ENCODE measurements at regions not wholly inside any gene's neighbourhood (a gene's known extent, or its start where the extent isn't known, plus 50 kb on each side); places are given as distances from the start of the nearest gene placed in this dataset.

DNA sequence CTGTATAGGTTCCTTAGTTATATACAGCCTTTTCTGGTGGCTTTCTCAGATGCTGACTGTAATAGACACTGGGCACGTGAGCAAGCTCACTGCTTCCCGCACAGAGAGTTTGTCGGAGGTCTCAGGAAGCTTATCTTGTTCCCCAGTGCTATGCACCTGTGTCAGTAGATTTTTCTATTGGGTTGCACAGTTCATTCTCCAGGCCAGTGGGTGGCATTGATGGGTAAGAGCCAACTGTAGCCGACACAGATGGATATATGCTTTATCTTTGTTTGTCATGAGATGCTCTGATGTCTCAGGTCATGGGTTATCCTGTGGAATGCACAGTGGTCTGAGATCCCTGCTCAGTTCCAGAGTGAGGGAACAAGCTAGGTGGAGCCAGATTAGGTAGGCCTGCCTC lies 293.0 kb downstream of the GRB14 start:
- Histone ChIP-seq H3K4me1 (no peaks in the 10 kb centered on the region), H3K27ac (no peak overlapping the region), H3K27me3 (no peaks in the 10 kb centered on the region), H3K9me3 (peaks cover 8% of the 10 kb centered on the region), H3K4me3 (no peak overlapping the region), H3K36me3 (no peaks in the 10 kb centered on the region)
- no peak for TF ChIP-seq POLR2AphosphoS5 (IDR thresholded peaks at IDR 0.05)
- TF ChIP-seq POLR2A (IDR thresholded peaks at IDR 0.05), result no peak
- TF ChIP-seq EP300 (IDR thresholded peaks at IDR 0.05), result no peak
- TF ChIP-seq, protein P1, sequence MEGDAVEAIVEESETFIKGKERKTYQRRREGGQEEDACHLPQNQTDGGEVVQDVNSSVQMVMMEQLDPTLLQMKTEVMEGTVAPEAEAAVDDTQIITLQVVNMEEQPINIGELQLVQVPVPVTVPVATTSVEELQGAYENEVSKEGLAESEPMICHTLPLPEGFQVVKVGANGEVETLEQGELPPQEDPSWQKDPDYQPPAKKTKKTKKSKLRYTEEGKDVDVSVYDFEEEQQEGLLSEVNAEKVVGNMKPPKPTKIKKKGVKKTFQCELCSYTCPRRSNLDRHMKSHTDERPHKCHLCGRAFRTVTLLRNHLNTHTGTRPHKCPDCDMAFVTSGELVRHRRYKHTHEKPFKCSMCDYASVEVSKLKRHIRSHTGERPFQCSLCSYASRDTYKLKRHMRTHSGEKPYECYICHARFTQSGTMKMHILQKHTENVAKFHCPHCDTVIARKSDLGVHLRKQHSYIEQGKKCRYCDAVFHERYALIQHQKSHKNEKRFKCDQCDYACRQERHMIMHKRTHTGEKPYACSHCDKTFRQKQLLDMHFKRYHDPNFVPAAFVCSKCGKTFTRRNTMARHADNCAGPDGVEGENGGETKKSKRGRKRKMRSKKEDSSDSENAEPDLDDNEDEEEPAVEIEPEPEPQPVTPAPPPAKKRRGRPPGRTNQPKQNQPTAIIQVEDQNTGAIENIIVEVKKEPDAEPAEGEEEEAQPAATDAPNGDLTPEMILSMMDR (IDR thresholded peaks at IDR 0.05), result no peak
- 80% methylated on average over 4 of the region's 4 CpGs for WGBS
- no peak for DNase-seq (ENCODE audit: low spot score in 2 of 2)

DNA sequence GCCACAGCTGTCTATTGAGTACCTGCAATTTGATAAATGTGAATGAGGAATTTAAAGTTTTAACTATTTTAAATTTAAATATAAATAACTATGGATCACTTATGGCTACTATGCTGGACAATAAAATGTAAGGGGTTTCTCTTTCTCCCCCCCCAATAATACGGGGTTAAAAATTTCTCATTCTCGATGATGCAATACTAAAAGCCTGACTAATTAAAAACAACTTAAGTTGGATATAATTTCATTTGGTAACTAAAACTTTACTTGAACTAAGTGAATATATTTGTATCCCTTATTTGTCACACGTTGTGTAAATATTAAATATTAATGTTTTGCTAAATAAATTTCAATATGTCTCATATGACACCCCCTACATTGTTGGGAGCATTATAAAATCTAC lies 297.3 kb downstream of the GRB14 start:
- no peaks in the 10 kb centered on the region for H3K36me3 ChIP-seq
- no peak overlapping the region for H3K27ac ChIP-seq
- H3K27me3 ChIP-seq, result no peaks in the 10 kb centered on the region
- DNase-seq (ENCODE audit: low spot score in 2 of 2), result no peak
- no peak overlapping the region for H3K4me3 ChIP-seq
- no peaks in the 10 kb centered on the region for H3K4me1 ChIP-seq
- 82% methylated on average over 3 of the region's 3 CpGs for WGBS
- H3K9me3 ChIP-seq, result peaks cover 3% of the 10 kb centered on the region
- TF ChIP-seq POLR2A (IDR thresholded peaks at IDR 0.05) (no peak), POLR2AphosphoS5 (IDR thresholded peaks at IDR 0.05) (no peak), EP300 (IDR thresholded peaks at IDR 0.05) (no peak)
- TF ChIP-seq, protein P1 (IDR thresholded peaks at IDR 0.05), result no peak

DNA sequence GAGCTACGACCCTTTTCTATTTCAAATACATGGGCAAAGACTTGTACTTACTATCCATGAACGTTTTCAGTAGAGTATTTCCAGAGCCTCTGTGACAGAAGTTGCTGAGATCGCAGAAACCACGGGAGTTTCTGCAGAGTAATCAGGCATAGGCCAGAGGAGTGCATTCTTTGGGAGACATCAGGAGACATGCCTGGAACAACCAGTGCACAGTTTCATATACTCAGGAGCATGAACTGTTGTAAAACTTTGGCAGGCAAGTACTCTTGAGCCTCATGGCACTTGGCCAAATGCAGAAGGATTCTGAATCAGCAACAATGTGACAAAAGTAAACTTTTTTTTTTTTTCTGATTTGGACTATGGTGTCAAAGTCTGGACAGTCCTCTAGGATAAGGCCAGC lies 307.1 kb downstream of the GRB14 start:
- H3K4me1 ChIP-seq, result no peaks in the 10 kb centered on the region
- no peaks in the 10 kb centered on the region for H3K27me3 ChIP-seq
- TF ChIP-seq EP300 (IDR thresholded peaks at IDR 0.05) (no peak), POLR2A (IDR thresholded peaks at IDR 0.05) (no peak), POLR2AphosphoS5 (IDR thresholded peaks at IDR 0.05) (no peak)
- TF ChIP-seq, protein P1 (IDR thresholded peaks at IDR 0.05), result no peak
- 57% methylated on average over 4 of the region's 4 CpGs for WGBS
- DNase-seq (ENCODE audit: low spot score in 2 of 2), result no peak
- no peaks in the 10 kb centered on the region for H3K9me3 ChIP-seq
- no peaks in the 10 kb centered on the region for H3K36me3 ChIP-seq
- H3K27ac ChIP-seq, result no peak overlapping the region
- no peak overlapping the region for H3K4me3 ChIP-seq

DNA sequence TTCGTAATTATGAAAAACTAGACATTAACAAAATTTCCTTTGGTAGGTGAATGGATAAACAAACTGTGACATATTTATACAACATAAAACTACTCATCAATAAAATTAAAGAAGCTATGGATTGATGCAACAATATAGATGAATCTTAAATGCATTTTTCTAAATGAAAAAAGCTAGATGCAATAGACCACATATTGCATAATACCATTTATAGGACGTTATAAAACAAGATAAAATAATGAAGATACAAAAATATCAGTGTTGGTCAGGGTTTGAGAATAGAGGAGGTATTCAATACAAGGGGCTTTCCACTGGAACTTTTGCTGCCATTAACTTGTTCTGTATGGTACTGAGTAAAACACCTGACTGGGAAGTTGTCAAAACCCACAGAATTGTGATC lies 314.4 kb downstream of the GRB14 start:
- TF ChIP-seq POLR2A (IDR thresholded peaks at IDR 0.05) (no peak), POLR2AphosphoS5 (IDR thresholded peaks at IDR 0.05) (no peak), EP300 (IDR thresholded peaks at IDR 0.05) (no peak)
- TF ChIP-seq, protein P1 (IDR thresholded peaks at IDR 0.05), result no peak
- no peak for DNase-seq (ENCODE audit: low spot score in 2 of 2)
- H3K9me3 ChIP-seq, result no peaks in the 10 kb centered on the region
- 79% methylated on average over 2 of the region's 2 CpGs for WGBS
- H3K27me3 ChIP-seq, result no peaks in the 10 kb centered on the region
- no peak overlapping the region for H3K27ac ChIP-seq
- no peak overlapping the region for H3K4me3 ChIP-seq
- H3K36me3 ChIP-seq, result no peaks in the 10 kb centered on the region
- no peaks in the 10 kb centered on the region for H3K4me1 ChIP-seq

DNA sequence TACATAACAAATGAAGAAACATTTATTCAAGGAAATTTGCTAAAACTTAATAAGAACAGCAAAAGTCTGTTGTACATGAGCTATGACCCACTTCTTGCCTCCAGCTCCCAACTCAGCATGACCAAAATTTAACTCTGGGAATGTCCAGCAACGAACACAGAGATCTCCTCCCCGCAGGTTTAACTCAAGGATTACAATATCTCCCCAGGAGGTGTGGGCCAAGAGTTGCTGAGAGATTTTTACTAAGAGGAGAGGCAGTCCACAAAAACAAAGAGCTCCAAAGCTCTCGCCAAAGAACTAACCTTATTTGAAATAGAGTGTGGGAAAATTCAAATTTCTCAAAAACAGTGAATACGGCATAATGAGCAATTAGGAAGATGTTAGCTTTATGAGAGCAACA lies 318.5 kb downstream of the GRB14 start:
- H3K27me3 ChIP-seq, result no peaks in the 10 kb centered on the region
- DNase-seq (ENCODE audit: low spot score in 2 of 2), result no peak
- H3K36me3 ChIP-seq, result no peaks in the 10 kb centered on the region
- H3K4me1 ChIP-seq, result no peaks in the 10 kb centered on the region
- TF ChIP-seq, protein P1 (IDR thresholded peaks at IDR 0.05), result no peak
- TF ChIP-seq POLR2AphosphoS5 (IDR thresholded peaks at IDR 0.05) (no peak), POLR2A (IDR thresholded peaks at IDR 0.05) (no peak), EP300 (IDR thresholded peaks at IDR 0.05) (no peak)
- no peak overlapping the region for H3K4me3 ChIP-seq
- 75% methylated on average over 4 of the region's 4 CpGs for WGBS
- no peaks in the 10 kb centered on the region for H3K9me3 ChIP-seq
- H3K27ac ChIP-seq, result no peak overlapping the region

Measured in suprapubic skin (tissue), 4 donors.